ENCODE measurements at regions not wholly inside any gene's neighbourhood (a gene's known extent, or its start where the extent isn't known, plus 50 kb on each side); places are given as distances from the start of the nearest gene placed in this dataset.

DNA sequence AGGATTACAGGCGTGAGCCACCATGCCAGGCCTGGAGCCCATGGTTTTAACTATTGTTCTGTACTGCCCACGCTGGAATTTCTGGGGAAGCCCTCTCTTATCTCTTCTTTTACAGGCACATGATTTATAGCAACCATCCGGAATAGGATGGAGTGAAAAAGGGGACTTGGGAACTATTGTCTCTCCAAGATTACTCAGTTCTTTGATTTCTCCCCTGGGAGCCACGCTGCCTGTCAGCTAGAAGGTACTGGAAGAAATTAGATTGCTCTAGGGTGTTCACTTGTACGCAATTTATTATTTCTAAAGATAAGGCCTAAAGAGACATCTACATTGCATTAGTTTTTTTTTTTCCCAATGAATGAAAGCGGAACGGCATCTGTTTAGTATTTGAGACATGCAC, 65.6 kb upstream of the PTPRJ start (continued):
- TF ChIP-seq ETV6 (IDR thresholded peaks at IDR 0.05; ENCODE audit: borderline replicate concordance in 1 of 2, low read depth in 2 of 2, low read length in 1 of 2) (no peak), ETV6 (CRISPR knock-in tag; IDR thresholded peaks at IDR 0.05; ENCODE audit: borderline replicate concordance) (no peak), CHD2 (IDR thresholded peaks at IDR 0.05; ENCODE audit: low read depth, low read length) (no peak), LARP7 (IDR thresholded peaks at IDR 0.05) (no peak), SIN3B (IDR thresholded peaks at IDR 0.05; ENCODE audit: low read depth) (no peak), POU5F1 (IDR thresholded peaks at IDR 0.05; ENCODE audit: borderline replicate concordance, low read depth, low read length, partially characterized antibody) (no peak)
- TF ChIP-seq, protein P1, sequence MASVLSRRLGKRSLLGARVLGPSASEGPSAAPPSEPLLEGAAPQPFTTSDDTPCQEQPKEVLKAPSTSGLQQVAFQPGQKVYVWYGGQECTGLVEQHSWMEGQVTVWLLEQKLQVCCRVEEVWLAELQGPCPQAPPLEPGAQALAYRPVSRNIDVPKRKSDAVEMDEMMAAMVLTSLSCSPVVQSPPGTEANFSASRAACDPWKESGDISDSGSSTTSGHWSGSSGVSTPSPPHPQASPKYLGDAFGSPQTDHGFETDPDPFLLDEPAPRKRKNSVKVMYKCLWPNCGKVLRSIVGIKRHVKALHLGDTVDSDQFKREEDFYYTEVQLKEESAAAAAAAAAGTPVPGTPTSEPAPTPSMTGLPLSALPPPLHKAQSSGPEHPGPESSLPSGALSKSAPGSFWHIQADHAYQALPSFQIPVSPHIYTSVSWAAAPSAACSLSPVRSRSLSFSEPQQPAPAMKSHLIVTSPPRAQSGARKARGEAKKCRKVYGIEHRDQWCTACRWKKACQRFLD (CRISPR knock-in tag; IDR thresholded peaks at IDR 0.05), result no peak
- TF ChIP-seq, protein P2, sequence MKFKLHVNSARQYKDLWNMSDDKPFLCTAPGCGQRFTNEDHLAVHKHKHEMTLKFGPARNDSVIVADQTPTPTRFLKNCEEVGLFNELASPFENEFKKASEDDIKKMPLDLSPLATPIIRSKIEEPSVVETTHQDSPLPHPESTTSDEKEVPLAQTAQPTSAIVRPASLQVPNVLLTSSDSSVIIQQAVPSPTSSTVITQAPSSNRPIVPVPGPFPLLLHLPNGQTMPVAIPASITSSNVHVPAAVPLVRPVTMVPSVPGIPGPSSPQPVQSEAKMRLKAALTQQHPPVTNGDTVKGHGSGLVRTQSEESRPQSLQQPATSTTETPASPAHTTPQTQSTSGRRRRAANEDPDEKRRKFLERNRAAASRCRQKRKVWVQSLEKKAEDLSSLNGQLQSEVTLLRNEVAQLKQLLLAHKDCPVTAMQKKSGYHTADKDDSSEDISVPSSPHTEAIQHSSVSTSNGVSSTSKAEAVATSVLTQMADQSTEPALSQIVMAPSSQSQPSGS (CRISPR knock-in tag; IDR thresholded peaks at IDR 0.05), result no peak

Measured in K562 (cell line).